GM21528 (cell line): ENCODE measurements at regions not wholly inside any gene's neighbourhood (a gene's known extent, or its start where the extent isn't known, plus 50 kb on each side); places are given as distances from the start of the nearest gene placed in this dataset.

Source experiments
- ATAC-seq: cut with Tn5 transposase; IDR thresholded peaks from one replicate; pipeline ENCODE4 v1.9.1; 2021; ENCODE audit warnings: mild to moderate bottlenecking, moderate library complexity; ENCODE audit not compliant: unreplicated experiment, low FRiP score

DNA sequence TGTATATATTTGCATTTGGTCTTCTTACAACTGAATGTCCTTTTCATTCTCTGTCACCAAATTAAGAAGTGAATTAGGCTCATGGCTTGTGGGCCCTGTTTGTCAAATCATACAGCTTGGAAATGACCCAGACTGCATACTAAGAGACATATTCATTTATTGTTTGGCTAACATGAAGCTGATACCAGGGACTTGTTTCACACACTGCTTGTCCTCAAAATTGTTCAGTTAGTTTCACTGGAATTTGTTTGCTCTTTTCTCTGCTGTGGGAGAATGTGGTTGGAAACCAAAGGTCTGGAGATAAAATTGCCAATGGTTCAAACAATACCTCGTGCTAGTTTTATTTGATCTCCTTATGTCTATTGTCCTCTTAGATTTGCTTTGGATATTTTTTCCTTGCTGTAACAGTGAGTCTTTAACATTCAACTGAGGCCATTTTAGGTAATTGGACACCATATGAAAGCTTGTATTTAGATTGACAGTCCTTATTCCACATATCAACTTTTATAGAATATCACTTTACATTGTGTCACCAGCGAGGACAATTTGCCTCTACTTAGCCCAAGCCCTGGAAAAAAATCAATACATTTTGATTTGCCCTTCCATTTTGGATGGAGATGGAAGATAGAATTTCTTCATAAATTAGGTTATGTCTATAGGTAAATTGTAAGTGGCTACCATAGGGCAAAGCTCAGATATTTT lies 144.3 kb upstream of the MTAP start:
- ATAC-seq, result no peak

DNA sequence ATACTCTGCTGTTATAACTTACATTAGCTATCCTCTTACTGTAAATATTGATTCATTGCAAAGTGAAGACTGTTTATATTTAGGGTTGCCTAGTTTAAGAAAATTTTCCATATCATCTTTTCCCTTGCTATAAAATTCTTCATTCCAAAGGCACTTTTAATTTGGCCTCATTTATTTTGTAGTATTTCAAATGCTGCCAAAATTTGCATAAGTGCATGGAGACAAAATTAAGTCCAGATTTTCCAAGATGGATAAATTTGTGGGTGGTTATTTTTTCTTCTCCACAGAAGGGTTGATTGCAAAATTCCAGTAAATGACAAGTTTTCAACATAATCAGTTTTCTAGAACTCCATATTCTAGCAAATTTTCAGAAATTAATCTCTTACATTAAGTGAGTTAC lies 141.5 kb upstream of the MTAP start:
- no peak for ATAC-seq

DNA sequence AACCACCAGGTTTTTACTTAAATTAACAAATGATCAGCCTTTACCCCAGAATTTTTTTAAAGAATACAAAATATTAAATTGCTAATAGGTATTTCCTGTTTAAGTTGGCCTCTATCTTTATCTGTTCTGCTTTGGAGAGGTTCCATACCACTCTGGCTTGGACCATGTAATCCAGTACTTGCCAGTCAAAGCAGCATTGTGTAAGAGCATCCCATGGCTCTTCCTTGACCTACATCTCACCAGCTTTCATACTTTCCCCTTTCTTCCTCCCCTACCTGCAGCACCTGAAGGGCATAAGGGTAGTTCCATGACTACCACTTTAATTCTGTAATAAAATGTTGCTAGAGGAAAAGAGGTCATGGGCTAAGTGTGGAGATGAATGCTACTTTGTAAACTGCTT lies 140.8 kb upstream of the MTAP start:
- no peak for ATAC-seq

DNA sequence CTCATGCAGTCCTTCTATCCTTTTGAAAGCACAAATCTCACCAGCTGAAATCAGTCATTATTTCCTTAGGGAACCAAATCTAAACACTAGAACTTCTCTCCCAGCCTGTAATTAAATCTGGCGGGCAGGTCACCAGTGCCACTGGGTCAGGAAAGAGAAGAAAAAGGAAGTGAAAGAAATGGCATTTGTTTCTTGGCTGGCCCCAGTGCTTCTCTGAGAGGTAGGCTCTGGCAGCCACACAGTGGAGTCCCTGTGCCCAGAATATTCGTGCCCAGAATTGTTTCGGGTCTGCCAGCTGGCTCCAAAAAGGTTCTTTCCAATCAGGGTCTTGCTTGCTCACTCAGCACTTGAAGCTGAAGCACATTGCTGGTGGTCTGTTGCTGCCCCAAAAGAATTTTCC lies 133.9 kb upstream of the MTAP start:
- no peak for ATAC-seq

DNA sequence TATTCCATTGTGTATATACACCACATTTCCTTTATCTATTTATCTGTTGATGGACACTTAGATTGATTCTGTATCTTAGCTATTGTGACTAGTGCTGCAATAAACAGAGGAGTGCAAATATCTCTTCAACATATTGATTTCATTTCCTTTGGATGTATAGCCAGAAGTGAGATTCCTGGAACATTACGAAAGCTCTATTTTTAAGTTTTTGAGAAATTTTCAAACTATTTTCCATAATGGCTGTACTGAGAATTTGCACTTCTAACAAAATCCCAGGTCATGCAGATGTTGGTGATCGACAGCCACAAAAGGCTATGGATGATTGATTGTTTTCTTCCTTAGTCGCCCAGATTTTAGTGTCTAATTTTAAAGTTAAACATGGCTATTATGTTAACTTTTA lies 132.7 kb upstream of the MTAP start:
- ATAC-seq, result no peak

DNA sequence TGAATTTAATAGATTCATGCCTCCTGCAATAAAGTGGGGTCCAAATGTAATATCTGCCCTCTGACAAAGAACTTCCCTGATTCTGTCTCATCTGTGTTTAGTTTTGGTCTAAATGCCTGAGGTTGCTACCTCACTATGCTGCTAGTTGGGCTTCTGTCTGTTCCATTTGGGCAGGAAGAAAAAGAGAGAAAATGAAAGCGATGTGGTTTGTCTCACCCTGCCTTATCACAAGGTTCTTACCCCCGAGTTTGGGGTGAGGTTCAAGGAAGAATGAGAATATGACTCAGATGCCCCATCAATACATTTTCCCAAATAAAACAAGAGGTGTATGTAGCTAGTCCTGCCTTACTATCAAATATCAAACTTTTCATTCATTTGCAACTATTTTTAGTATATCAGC lies 132.1 kb upstream of the MTAP start:
- no peak for ATAC-seq

DNA sequence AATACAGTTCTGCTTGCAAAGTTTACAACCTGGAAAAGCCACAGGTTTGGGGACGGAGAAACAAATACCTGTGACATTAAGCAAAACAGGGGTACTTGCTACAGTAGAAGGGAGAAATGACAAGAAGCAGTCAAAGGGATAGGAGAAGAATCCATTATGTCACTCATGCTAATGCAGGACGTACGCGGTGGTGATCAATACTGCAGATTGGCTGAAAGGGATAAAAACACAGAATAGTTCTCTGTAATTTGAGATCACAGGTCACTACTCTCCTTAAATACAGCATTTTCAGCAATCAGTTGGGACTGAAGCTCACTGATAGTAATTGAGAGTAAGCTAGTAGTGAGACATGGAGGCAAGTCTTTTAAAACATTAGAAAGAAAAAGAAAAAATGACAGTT lies 130.3 kb upstream of the MTAP start:
- ATAC-seq, result no peak

DNA sequence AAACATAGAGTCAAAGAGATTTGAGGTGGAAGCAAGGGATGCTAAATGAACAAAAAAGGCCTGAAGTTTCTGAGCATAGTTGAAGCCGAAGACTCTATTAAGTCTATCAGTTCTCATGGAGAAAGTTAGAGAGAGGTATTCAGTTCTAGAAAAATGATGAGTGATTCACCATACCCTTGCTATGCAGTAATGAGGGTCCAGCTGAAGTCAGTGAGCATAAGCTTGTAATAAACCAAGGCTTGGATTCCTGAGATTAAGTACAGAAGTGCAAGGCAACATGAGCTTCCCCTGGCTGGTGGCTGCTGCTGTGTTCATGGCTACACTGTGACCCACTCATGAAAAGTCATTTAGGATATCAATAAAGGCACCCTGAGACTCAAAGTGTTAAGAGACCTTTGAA lies 129.7 kb upstream of the MTAP start:
- ATAC-seq, result no peak

DNA sequence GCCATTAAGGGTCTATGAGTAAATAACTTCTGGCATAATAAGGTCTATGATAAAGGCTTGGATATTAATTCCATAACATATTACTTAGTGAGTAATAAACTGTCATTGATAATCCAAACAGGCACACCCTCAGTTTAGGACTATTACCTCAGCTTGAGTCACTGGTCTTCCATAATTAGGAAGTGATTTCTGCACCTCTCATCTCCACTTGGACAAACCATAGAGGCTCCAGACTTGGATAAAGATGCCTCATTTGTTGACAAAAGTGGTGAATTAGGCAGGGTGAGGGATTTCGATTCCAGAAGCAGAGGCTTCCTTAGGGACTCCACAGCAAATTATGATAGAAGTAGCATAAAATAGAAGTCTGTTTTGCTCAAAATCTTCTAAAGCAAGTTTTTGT lies 127.5 kb upstream of the MTAP start:
- no peak for ATAC-seq

DNA sequence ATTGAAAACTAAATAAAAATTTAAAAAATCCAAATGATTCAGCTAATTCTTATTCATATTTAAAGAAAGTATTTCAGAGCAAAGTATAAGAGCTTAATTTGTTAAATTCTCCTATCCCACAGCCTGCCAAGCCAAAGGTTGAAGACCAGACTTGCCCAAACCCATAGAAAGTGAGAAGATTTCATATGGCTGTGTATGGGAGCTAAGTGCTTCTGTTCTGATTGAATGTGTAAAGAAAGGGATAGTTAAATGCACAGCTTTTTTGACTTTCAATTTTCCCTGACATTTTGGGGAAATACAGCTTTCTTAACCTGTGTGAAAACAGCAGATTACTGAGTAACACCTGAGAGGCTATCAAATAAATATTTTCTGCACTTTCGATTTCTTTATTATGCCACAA lies 125.0 kb upstream of the MTAP start:
- no peak for ATAC-seq

DNA sequence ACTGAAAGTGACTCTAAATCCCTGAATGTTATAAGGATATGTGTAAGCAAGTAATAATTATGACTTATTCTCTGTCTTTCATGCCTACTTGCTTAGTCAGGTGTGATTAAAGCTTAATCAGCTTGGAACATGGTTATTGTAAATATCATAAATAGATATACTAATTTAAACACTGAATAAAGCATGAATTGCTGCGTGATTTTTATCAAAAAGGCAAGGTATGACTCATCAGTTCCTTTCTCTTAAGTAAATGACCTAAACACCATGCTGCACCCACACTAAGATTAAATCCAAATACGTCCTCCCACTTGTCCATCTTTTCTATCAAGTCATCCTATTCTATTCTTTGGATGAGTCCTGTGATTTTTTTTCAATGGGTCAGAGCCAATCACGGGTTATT lies 124.6 kb upstream of the MTAP start:
- ATAC-seq, result no peak

DNA sequence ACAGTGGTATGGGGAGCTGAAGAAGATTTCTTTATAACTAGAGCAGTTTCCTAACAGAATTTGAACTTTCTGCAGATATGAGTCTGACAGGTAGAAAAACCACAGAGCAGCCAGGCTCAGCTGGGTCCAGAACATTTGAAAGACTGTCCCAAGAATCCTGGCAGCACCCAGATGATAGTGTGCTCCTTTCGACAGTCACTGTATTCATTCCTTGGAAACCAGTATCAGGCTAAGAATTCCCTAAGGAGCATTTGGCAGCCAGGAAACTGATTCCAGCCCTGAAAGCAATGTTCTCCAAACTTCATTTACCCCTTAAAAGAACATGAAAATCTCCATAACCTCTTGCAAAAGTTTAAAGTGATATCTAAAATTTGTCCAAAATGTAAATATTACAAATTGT lies 123.0 kb upstream of the MTAP start:
- no peak for ATAC-seq

DNA sequence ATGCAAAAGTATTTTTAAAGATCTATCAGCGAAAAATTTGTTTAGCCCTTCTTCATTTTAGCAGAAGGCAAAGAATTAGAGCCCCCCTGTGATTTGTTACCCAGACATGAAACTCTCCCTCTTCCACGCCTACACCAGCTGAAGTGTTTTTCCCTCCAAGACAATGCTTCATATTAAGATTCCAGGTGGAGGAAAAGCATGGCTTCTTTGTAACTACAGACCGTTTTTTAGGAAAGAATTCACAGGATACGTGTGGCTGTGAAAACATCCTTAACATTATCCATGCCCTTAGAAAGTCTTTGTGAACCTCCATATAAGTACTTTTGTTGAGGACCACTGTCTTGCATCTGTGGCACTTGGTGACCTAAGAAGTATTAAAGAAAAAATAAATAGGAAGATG lies 121.8 kb upstream of the MTAP start:
- no peak for ATAC-seq

DNA sequence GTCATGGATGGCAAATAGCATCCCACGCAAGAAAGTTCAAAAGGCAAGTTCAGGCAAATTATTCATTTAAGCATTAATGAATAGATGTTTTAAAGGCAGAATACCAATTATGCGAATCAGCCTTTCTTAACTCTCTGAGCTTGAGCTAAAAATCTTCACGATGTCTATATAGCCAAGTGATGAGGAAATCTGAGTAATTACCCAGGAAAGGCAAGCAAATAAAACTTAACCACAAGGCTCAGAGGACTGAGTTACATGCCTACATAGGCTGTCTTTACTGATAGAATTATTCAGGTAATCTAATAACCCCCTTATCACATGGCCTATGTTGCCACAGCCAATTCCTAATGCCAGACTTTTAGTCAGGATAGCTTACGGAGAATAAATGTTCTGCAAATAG lies 120.8 kb upstream of the MTAP start:
- ATAC-seq, result no peak

DNA sequence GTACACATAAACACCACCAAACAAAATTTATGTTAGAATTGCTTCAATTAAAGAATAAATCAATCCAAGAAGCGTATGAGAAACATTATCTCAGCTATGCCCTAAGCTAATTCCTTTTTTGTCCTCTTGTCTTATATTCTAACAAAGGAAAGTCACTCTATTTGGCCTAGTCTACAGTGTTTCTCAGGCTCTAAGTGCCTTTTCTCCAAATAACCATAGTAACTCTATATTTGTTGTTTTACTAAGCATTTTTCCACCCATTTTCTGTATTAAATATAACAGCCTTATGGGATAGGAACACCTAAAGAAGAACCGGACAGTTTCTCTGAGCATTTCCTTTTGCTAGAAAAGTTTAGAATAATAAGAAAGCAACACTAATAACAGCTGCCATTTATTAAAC lies 120.1 kb upstream of the MTAP start:
- no peak for ATAC-seq

DNA sequence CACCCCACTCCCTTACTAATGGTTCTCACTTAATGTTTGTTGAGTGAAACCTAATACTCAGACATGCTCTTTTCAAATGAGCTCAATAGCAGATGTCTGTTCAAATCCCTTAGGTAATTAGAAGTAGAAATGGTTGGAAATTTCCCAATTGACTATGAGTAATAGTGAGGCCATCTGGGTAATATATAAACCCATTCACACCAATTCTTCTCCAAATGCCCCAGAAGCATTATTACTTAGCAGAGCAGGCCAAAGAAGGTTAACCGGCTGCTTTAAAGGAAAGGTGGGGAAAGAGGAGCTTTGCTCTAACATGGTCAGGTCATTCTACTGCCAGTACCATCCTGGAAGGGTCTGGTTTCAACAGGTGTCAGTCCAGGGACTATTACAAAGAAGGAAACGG lies 119.5 kb upstream of the MTAP start:
- ATAC-seq, result no peak

DNA sequence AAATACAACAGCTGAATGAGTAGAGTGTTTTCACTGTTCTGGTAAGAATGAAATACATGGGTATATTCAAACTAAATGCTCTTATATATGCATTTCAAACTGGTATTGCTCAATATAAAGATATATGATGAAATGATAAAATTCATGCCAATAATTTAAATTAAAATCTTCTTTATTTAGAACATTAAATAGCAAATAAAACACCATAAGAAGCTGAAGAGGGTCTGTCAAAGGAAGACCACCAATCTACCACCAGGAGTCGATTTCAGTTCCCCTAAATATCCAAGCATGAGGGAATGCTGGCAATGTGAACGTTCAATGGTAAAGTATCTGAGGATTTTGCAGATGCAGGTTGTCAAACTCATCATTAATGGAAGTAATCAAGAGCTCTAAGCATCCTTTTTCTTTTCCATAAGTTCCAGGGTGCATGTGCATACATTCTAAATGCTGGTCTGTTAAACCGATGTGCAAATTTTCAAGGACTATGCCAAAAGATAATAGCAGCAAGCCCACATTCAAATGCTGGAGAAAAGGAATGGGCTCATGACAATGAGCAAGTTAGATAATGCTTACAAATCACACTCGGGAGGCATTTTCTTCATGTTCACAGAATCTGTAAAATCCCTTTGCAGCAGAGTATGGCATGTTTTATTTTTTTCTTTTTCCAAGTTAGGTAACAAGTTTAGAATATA lies 118.8 kb upstream of the MTAP start:
- no peak for ATAC-seq

DNA sequence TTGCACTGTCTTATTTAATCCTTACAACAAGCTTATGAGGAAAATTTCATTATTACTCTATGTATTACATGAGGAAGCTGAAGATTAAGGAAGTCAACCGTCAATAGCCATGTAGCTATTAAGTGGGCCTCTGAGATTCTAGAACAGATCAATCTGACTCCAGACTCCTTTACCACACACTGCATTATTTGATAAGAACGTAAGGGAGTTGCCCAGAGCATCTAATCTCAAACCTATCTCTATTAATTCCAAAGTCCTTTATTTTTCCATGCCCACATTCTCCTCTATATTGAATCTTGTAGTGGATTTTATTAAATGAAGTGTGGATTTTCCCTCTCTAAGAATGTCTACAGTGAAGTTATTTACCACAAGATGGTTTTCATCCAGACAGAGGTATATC lies 118.2 kb upstream of the MTAP start:
- no peak for ATAC-seq

DNA sequence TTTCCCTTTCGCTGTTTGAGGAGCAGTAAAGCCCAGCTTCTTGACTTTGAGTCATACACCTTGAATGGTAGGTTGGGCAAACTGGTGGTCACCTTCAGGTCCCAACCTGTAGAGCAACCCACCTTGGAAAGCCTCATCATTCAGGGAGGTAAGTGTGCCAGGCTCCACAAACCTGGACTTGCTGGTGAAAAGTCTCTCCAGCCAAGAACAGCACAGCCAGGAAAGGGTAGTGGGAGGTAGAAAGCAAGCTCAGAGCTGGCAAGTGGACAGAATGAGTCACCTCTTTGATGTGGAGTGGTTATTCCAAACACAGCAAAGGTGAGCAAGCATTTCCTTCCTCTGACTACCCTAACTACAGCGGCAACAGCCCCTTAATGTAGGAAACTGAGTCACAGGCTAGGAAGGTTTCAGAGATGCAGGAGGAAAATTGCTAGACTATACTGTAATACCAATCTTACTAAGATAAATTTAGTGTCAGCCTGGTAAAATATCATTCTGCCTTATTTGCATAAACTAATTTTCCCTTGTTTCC lies 117.5 kb upstream of the MTAP start:
- ATAC-seq, result no peak

DNA sequence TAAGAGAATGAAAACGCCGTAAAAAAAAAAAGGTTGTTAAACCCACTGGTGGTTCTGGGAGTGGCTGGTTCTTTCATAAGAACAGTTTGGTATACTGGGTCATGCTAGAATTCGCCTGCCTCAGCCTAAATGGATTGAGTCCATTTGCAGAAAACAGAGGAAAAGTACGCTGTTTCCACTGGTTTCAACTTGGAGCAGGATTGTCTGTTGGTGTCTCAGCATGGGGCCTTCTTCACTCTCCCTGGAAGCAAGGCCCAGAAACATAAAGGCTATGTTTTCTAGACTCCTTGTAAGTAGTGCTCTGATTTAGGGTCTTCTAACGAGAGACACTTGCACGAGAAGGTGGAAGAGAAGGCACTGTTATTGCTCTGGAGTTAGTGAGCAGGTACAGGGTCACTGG lies 116.9 kb upstream of the MTAP start:
- no peak for ATAC-seq

DNA sequence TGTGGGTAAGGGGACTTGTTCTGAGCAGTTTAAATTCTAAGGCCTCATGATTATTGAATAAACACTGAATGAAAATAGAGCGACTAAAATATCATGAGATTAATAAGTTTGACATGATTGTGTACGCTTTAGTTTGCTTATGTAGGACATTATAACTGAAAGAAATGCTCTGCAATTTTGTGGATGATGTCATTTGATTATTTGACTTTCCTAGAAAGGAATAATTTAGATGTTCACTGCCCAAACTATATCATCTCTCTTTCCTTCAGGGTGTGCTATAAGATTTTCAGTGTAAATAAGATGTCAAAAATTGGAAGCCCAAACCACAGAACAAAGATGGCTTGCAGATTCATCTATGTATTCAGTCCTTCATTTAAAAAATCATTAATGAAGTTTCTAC lies 115.7 kb upstream of the MTAP start:
- ATAC-seq, result no peak

DNA sequence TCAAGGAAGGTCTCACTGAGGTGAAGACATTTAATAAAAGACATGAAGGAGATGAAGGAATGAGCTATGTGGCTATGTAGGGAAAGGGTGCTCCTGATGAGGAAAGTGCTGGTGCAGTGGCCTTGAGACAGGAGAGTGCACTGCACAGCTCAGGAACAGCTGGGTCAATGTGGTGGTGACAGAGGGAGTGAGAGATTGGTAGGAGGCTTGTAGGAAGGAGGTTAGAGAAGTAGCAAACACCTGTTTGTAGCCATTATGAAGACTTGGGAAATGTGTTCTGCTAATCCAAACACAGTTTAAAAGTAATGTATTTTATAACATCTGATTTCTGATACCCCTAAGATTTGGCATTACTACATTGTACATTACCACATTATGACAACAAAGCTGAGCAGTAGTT lies 115.1 kb upstream of the MTAP start:
- ATAC-seq, result no peak
